HCT116 (cell line): ENCODE measurements at regions not wholly inside any gene's neighbourhood (a gene's known extent, or its start where the extent isn't known, plus 50 kb on each side); places are given as distances from the start of the nearest gene placed in this dataset.

Source experiments
- ATAC-seq: fragments of 200-7000 bp; cut with Tn5 transposase; 2 replicates; pipeline ENCODE4 v1.9.1; 2020; ENCODE audit warnings: mild to moderate bottlenecking, moderate library complexity
- BruUV-seq: library from RNA; stranded (reverse); fragments of 400-500 nt; replicated peaks from 2 replicates; lab custom pipeline; 2021; lab: Mats Ljungman, UMichigan
- CTCF ChIA-PET: fragments of 300-600 bp; sonication (Branson Sonifier 250); formaldehyde crosslinking; loops from one replicate; lab custom pipeline; 2021; ENCODE audit warnings: antibody characterized with exemption; lab: Charles Lee
- POLR2A ChIA-PET: fragments of 300-600, 350-600 bp; sonication (Branson Sonifier 250); formaldehyde crosslinking; loops from one replicate; lab custom pipeline; 2021; ENCODE audit warnings: antibody characterized with exemption; lab: Charles Lee
- RAD21 ChIA-PET, 2 experiments: fragments of 300-600 bp; sonication (Branson Sonifier 250); formaldehyde crosslinking; loops; one replicate each; lab custom pipeline; 2023; ENCODE audit warnings: low total read pairs in 2 of 2; ENCODE audit not compliant: uncharacterized antibody in 2 of 2, unreplicated experiment in 2 of 2, low non-redundant PET in 1 of 2; lab: Charles Lee
- DNase-seq: peaks from one replicate; pipeline ENCODE4 v3.0.0-alpha.2; 2010; ENCODE audit warnings: low read depth, low spot score
- H2AFZ ChIP-seq: fragments of 200-600 bp; shearing (Covaris generic), sonication (generic); 2 replicates; pipeline ENCODE4 v1.6.1; 2017; ENCODE audit warnings: low read depth, mixed run types, mixed read lengths, antibody characterized with exemption, low read length; ENCODE audit not compliant: poor library complexity, severe bottlenecking
- H3K27ac ChIP-seq: 2 replicates; pipeline ENCODE4 v1.5.1; 2012; ENCODE audit warnings: low read depth, low read length
- H3K27me3 ChIP-seq: fragments of 200-600 bp; sonication (generic); 2 replicates; pipeline ENCODE4 v1.6.1; 2016; ENCODE audit warnings: mixed run types, low read length, mixed read lengths; ENCODE audit not compliant: insufficient read depth
- H3K36me3 ChIP-seq, 2 experiments: fragments of 200-500 bp in 1 of 2; fragments of 200-600 bp in 1 of 2; sonication (Bioruptor generic) in 1 of 2; sonication (generic) in 1 of 2; 2 replicates each; pipeline versions ENCODE4 v1.5.1 to v1.6.1; 2014 to 2016; ENCODE audit warnings: low read length in 2 of 2, inconsistent platforms in 1 of 2, mixed read lengths in 1 of 2, mixed run types in 1 of 2; ENCODE audit not compliant: insufficient read depth in 2 of 2, control insufficient read depth in 1 of 2
- H3K4me1 ChIP-seq, 2 experiments: fragments of 200-600 bp in 1 of 2; sonication (generic) in 1 of 2; 2 replicates each; pipeline versions ENCODE4 v1.5.1 to v1.6.1; 2012 to 2017; ENCODE audit warnings: low read length in 2 of 2, inconsistent platforms in 1 of 2, mild to moderate bottlenecking in 1 of 2, mixed read lengths in 1 of 2, mixed run types in 1 of 2, moderate library complexity in 1 of 2; ENCODE audit not compliant: insufficient read depth in 2 of 2, control insufficient read depth in 1 of 2
- H3K4me2 ChIP-seq: fragments of 200-600 bp; sonication (generic); 2 replicates; pipeline ENCODE4 v1.6.1; 2017; ENCODE audit warnings: mixed run types, low read length, mixed read lengths
- H3K4me3 ChIP-seq, 2 experiments: fragments of 200-600 bp in 1 of 2; sonication (generic) in 1 of 2; replicated peaks in 1 of 2; 2 replicates each; pipeline ENCODE4 v1.5.1; 2011 to 2016; ENCODE audit warnings: low read length in 2 of 2, control low read depth in 1 of 2, low read depth in 1 of 2, mild to moderate bottlenecking in 1 of 2, mixed read lengths in 1 of 2, mixed run types in 1 of 2
- H3K79me2 ChIP-seq: fragments of 200-600 bp; sonication (generic); 2 replicates; pipeline ENCODE4 v1.6.1; 2017; ENCODE audit warnings: mild to moderate bottlenecking, mixed run types, low read length, moderate library complexity, mixed read lengths; ENCODE audit not compliant: insufficient read depth
- H3K9ac ChIP-seq: fragments of 200-600 bp; sonication (generic); 2 replicates; pipeline ENCODE4 v1.6.1; 2016; ENCODE audit warnings: low read length, mixed read lengths
- H3K9me2 ChIP-seq: fragments of 200-600 bp; sonication (generic), shearing (Covaris generic); 2 replicates; pipeline ENCODE4 v1.6.1; 2017; ENCODE audit warnings: mixed run types, mild to moderate bottlenecking, moderate library complexity; ENCODE audit not compliant: insufficient read depth
- H3K9me3 ChIP-seq, 2 experiments: fragments of 200-500 bp in 1 of 2; fragments of 200-600 bp in 1 of 2; sonication (Bioruptor generic) in 1 of 2; sonication (generic) in 1 of 2; 2 replicates each; pipeline ENCODE4 v1.6.1; 2014 to 2017; ENCODE audit warnings: low read length in 2 of 2, mixed read lengths in 2 of 2, inconsistent platforms in 1 of 2, low read depth in 1 of 2, mild to moderate bottlenecking in 1 of 2, mixed run types in 1 of 2, moderate library complexity in 1 of 2; ENCODE audit not compliant: control insufficient read depth in 1 of 2, insufficient read depth in 1 of 2
- H4K20me1 ChIP-seq: fragments of 200-600 bp; sonication (generic), shearing (Covaris generic); 2 replicates; pipeline ENCODE4 v1.6.1; 2017; ENCODE audit warnings: mixed run types, mild to moderate bottlenecking, moderate library complexity; ENCODE audit not compliant: insufficient read depth
- CBX3 ChIP-seq: IDR thresholded peaks from 2 replicates; pipeline ENCODE4 v1.6.1; 2012; ENCODE audit warnings: low read depth
- POLR2A ChIP-seq: IDR thresholded peaks from 2 replicates; pipeline ENCODE4 v1.7.0; 2011; ENCODE audit warnings: borderline replicate concordance; ENCODE audit not compliant: insufficient read depth, insufficient read length; ENCODE audit errors: extremely low read depth
- RAD21 ChIP-seq: IDR thresholded peaks from 2 replicates; pipeline ENCODE4 v1.6.1; 2012; ENCODE audit warnings: low read depth, mild to moderate bottlenecking
- REST ChIP-seq: IDR thresholded peaks from 2 replicates; pipeline ENCODE4 v1.6.1; 2012; ENCODE audit warnings: low read depth
- ZFX ChIP-seq: fragments of 450-650 bp; IDR thresholded peaks from 2 replicates; pipeline ENCODE4 v1.6.1; 2017
- ZNF274 ChIP-seq: fragments of 200-500 bp; sonication (Bioruptor generic); IDR thresholded peaks from 2 replicates; pipeline ENCODE4 v1.6.1; 2014; ENCODE audit warnings: mild to moderate bottlenecking, low read depth, low read length, inconsistent platforms
- intact Hi-C: fragments of 100-400 bp; cut with micrococcal nuclease; formaldehyde crosslinking; loops from 2 replicates; pipeline ENCODE4 v1.10.0; 2022
- TF ChIP-seq, protein P1 (sequence below), 3 experiments: fragments of 200-600 bp in 1 of 3; sonication (generic) in 1 of 3; IDR thresholded peaks in 2 of 3; conservative IDR thresholded peaks in 1 of 3; 2 replicates each; pipeline ENCODE4 v1.5.1; 2012 to 2017; ENCODE audit warnings: low read depth in 2 of 3, low read length in 2 of 3, antibody characterized with exemption in 1 of 3, borderline replicate concordance in 1 of 3, control low read depth in 1 of 3, mild to moderate bottlenecking in 1 of 3, mixed read lengths in 1 of 3, mixed run types in 1 of 3, moderate library complexity in 1 of 3; ENCODE audit not compliant: insufficient read depth in 1 of 3

- TF ChIP-seq, protein P1, sequence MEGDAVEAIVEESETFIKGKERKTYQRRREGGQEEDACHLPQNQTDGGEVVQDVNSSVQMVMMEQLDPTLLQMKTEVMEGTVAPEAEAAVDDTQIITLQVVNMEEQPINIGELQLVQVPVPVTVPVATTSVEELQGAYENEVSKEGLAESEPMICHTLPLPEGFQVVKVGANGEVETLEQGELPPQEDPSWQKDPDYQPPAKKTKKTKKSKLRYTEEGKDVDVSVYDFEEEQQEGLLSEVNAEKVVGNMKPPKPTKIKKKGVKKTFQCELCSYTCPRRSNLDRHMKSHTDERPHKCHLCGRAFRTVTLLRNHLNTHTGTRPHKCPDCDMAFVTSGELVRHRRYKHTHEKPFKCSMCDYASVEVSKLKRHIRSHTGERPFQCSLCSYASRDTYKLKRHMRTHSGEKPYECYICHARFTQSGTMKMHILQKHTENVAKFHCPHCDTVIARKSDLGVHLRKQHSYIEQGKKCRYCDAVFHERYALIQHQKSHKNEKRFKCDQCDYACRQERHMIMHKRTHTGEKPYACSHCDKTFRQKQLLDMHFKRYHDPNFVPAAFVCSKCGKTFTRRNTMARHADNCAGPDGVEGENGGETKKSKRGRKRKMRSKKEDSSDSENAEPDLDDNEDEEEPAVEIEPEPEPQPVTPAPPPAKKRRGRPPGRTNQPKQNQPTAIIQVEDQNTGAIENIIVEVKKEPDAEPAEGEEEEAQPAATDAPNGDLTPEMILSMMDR (IDR thresholded peaks at IDR 0.05 in 2 of 3, conservative IDR thresholded peaks at IDR 0.05 in 1 of 3; ENCODE audit: borderline replicate concordance in 1 of 3, insufficient read depth in 1 of 3, low read depth in 2 of 3, low read length in 2 of 3), result no peak
- TF ChIP-seq POLR2A, result no peak
These were observed 79.9 kb downstream of the TMEM100 start (continued) for GRCh38 chr17:55642741-55643140.

DNA sequence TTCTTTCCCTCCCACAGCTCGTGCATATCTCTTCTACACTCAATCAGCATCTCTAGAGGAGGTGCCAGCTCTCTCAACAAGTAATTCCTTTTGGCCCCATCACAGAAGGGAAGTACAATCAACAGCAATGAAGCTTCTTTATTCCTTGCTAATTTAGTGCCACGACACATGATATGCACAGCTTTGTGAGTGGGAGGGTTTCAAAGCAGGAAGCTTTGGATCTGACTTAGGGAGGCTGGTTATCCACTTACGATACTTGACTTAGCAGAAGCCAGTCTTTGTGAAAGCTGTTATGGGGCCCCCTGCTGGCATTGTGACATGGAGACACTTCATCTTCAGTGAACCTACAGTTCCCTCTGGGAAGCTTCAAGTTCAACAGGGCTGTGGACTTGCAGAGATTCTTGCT lies 81.0 kb downstream of the TMEM100 start:
- DNase-seq (peak; percentile 57), ATAC-seq (peak; percentile 93)
- H3K9ac ChIP-seq, result no peak overlapping the region
- peaks cover 56% of the 10 kb centered on the region for H3K27me3 ChIP-seq
- no peaks in the 10 kb centered on the region for H3K4me1 ChIP-seq
- no peak overlapping the region for H3K4me3 ChIP-seq
- no peaks in the 10 kb centered on the region for H3K36me3 ChIP-seq
- H3K79me2 ChIP-seq, result no peaks in the 10 kb centered on the region
- no peaks in the 10 kb centered on the region for H3K9me3 ChIP-seq
- no peak overlapping the region for H2AFZ ChIP-seq
- ChIA-PET POLR2A (no interaction called here), CTCF (interaction anchor here (0.7 to 2.3 kb wide), 16 partner anchors 8 to 241 kb away, joined by 3 to 10 read pairs (median 4); no protein-coding TSS in a partner anchor)
- no TSS peak for BruUV-seq
- intact Hi-C loops, result loop anchor here (1.0 to 10.0 kb wide), 2 partner anchors 114 to 493 kb away; no protein-coding TSS in a partner anchor
- no peak overlapping the region for H3K27ac ChIP-seq
- no peaks in the 10 kb centered on the region for H4K20me1 ChIP-seq
- no peak overlapping the region for H3K4me2 ChIP-seq
- TF ChIP-seq ZNF274, result no peak
- TF ChIP-seq RAD21, result peak; percentile 47
- no peak for TF ChIP-seq ZFX
- TF ChIP-seq, protein P1 (IDR thresholded peaks at IDR 0.05 in 2 of 3, conservative IDR thresholded peaks at IDR 0.05 in 1 of 3; ENCODE audit: borderline replicate concordance in 1 of 3, insufficient read depth in 1 of 3, low read depth in 2 of 3, low read length in 2 of 3), result peak; percentile 36 to 86 (median 71); a peak in 5 of 6 replicates
- TF ChIP-seq CBX3, result peak; percentile 46; the same call in 1 of the 2 replicates
- no peak for TF ChIP-seq REST
- TF ChIP-seq, all 23 proteins: peak for 3
- H3K9me2 ChIP-seq, result no peaks in the 10 kb centered on the region
- RAD21 ChIA-PET, result no interaction called here
